NCI-H2227 treated with DMSO at 0.1 percent for 48 hours (cell line): ENCODE measurements at regions not wholly inside any gene's neighbourhood (a gene's known extent, or its start where the extent isn't known, plus 50 kb on each side); places are given as distances from the start of the nearest gene placed in this dataset.
"Not testable (repeated sequence)": the region's sequence is repeated elsewhere in the genome, so short reads cannot be mapped to it uniquely, and the experiment has no call there.

Source experiments
- DNase-seq: peaks from one replicate; lab custom pipeline; 2025; lab: John Stamatoyannopoulos, UW

- no peak for DNase-seq
These were observed 158.6 kb downstream of the SAMD5 start for GRCh38 chr6:147667082-147667481.

GRCh38 chr6:147674099-147674498 is 165.6 kb downstream of the SAMD5 start:
- no peak for DNase-seq

GRCh38 chr6:147674794-147675193 is 166.3 kb downstream of the SAMD5 start:
- DNase-seq = no peak

- DNase-seq = no peak
These were observed 166.8 kb downstream of the SAMD5 start for GRCh38 chr6:147675281-147675680.

DNA sequence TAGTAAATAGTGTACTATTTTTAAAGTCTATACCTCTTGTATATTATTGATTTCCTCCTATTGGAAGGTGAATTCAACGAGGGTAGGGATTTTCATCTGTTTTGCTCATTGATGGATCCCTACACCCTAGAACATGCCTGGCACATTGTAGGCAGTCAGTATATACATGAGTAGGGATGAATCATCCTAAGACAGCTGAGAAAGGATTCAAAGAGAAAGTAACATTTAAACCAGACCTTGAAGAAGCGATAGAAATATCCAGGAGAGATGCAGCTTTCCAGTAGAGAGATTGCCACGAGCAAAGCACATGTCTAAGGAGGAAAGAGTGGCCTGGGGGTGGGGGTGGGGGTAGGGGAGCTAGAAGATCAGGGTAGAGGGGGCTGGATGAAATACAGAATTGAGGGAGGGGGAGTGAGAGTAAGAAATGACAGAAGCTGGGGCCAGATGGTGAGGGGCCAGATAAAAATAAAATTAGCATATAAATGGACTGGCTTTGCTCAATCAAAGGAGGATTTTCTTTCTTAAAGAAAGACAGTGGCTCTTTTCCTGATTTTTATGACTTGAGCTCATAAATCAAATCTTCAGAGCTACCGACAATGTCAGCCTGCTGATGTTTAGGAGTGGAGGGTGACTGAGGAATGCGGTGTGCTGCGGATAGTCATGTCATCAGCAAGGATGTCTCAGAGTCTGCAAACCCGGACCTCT is 168.2 kb downstream of the SAMD5 start:
- DNase-seq = no peak

GRCh38 chr6:147677647-147678046 is 169.2 kb downstream of the SAMD5 start:
- no peak for DNase-seq

DNA sequence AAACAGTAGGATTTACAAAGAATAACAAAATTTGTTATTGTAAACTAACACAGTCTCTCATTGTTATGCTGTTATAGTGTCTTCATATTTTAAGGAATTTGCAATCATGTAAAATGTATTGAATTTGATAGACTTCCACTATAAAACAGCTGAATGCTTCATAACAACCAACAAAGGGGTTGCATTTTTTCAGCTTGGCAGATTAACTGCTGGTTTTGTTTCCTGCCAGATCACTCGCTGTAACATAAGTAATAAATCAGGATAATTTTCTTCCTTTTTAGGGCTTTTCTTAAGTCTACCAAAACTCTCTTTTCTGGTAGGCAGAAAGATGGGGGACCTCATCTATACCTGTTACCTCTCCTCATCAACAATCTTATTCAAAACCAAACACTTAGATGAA is 169.8 kb downstream of the SAMD5 start:
- DNase-seq = no peak

DNA sequence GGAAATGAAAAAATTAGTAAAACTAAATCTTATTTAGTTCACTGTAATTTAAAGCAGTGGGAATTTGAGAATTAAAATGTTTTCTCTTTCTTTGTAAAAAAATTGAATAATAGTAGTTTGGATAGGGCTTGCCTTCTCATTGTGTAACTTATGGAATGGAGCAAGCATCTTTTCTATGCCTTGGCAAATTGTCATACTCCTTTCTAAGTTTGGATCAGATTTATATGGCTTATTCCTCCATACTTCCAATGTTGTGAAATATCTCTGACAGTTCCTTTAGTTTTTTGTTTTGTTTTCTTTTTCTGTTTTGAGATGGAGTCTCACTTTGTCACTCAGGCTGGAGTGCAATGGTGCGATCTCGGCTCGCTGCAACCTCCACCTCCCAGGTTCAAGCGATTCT is 176.4 kb downstream of the SAMD5 start:
- DNase-seq = no peak

DNA sequence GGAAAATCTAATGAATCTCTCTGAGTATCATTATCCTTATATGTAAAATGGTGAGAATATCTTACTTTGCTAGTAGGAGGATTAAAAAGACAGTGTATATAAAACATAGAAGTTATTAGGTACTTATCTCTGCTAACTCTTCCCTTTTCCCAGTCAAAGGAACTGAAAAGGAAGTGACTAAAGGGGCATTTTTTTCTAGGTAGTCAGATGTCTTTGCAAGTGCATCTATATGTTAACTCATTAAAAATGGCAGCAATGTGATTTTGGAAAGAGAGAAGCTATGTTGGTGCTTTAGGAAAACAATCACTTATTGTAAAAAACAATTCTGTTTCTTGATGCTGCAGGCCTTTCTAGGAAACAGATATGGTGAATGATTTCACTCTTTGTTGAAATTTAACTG is 180.9 kb downstream of the SAMD5 start:
- DNase-seq = no peak

- no peak for DNase-seq
These were observed 183.0 kb downstream of the SAMD5 start for GRCh38 chr6:147691446-147691845.

DNA sequence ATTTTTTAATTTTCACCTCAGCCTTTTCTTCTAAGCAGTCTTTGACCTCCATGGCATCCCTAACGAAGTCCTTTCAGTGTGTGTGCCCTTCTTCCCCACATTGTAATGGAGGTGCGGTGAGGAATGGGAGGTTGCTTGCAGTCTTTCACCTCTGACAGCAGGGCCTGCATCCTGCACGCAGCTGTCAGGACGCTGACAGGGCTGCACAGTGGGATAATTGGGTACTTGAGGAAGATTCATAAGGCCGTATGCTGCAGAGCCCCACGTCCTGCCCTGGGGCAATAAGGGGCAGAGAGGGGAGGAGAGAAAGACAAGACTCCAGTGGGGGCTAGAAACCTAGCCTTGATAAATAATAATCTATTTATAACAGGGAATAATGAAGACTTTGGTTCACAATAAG is 184.7 kb downstream of the SAMD5 start:
- peak; percentile 59 for DNase-seq

DNA sequence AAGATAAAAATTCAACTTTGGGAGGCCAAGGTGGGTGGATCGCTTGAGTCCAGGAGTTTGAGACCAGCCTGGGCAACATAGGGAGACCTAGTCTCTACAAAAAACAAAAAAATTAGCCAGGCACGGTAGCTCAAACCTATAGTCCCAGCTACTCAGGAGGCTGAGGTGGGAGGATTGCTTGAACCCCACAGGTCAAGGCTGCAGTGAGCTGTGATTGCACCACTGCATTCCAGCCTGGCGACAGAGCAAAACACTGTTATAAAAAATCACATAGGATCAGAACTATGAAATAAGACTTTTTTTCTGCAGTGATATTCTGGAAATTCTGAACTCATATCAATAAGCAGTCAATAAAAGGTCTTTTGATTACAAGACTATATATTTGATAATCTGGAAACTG is 186.1 kb downstream of the SAMD5 start:
- not testable (repeated sequence) for DNase-seq

DNA sequence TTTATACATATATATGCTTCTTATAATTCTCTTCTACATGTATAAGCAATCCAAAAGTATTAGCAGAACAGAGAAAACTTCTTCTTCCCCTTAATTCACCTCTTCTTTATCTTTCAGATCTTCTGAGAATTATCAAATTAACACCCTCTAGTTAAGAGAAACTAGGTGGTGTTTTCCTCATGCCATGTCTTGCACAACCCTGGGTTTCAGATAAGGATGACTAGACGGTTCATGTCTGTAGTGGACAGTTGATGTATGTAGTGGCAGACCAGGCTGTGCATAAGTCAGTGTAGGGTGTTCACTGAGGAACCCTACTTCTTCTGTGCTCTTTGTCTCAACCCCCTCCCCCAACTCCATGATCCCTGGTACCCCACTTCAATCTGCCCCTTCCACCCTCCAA is 187.3 kb downstream of the SAMD5 start:
- DNase-seq = no peak

DNA sequence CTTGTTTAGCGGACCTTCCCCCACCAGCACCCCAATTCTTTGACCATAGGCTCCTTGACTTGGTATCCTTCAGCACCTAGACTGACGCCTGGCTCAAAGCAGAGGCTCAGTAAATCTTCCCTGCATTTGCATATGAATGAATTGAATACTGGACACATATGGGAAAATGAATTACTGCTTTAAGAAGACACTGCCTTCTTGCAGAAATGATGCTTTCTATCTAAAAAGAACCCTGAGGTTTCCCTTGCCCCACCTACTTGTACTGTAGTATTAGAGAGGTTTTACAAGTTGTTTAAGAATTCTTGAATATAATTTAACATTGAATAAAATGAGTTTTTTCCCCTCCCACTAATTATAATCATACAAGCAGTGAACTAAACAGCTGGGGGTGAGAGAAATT is 190.7 kb downstream of the SAMD5 start:
- DNase-seq = no peak

GRCh38 chr6:147699637-147700036 is 191.1 kb downstream of the SAMD5 start:
- DNase-seq = no peak

- DNase-seq = no peak
These were observed 192.1 kb downstream of the SAMD5 start for GRCh38 chr6:147700436-147701209.

DNA sequence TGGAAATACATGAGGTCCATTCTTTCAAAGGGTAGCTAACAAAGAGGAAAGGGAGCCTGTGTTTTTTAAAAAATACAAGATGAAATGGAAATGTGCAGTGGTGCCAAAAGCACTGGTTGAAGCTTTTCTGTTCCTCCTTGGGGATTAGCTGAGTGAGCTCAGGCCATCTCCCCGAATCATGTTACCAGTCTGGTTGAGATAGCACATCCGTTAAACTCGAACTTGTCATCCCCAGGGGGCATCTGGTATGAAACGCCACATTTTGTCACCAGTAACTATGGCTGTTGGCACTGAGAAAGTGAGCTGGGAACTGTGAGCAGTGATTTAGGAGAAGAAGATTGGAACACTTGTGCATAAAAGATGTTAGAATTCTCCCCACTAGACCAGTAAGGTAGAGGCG is 196.2 kb downstream of the SAMD5 start:
- DNase-seq = no peak

DNA sequence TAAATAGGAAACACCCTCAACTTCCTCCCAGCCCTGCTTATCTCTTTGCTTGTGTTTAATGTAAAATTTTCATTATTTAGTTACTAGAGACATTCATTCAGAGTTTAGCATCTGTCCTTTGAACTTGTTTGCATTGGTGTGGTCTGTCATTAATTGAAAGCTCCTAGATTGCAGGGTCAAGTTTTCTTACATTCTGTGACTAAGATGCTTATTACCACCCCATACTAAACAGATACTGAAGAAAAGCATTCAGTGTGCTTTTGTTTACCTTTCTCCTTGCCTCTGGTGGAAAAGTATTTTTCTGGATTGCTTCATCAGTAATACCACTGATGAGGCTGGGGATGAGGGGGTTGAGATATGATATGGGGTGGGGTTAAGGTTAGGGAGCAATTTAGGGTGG is 199.0 kb downstream of the SAMD5 start:
- no peak for DNase-seq

- DNase-seq = no peak
These were observed 199.7 kb downstream of the SAMD5 start for GRCh38 chr6:147708170-147708569.

- DNase-seq = no peak
These were observed 201.1 kb downstream of the SAMD5 start for GRCh38 chr6:147709396-147710272.

- DNase-seq = no peak
These were observed 202.4 kb downstream of the SAMD5 start for GRCh38 chr6:147710890-147711289.

DNA sequence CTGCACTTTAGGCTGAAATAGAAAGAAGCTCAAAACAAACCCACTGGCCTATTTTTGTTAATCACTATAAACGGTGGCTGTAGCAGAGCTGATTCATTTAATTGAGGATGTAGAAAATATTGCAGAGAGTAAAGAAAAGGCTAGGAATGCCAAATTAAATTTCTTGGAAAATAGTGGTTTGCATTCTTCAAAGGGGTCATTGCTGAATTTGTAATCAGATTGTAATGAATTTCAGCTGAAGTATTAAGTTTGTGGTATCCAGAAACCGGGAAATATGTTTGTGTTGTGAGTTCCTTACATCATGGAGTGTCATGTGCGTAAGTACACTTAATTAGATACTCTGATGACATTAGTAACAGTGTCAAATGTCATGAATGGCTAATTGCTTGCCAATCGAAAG is 203.0 kb downstream of the SAMD5 start:
- DNase-seq = no peak

DNA sequence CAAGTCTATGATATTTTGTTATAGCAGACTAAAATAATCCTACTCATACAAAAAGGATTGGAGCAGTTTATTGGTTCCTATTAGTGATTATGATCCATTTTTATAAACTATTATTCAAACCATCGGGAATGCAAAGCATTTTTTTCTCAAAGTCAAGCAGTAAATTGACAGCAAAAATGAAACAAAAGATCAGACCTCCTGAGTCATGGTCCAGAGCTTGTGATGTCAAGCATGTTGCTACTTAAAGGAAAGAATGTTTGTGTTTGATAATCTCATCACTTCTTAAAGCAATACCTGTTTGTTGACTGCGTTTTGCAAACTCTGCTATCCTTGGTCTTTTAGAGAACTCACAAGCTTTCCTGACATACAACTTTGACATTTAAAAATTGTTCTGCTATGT is 204.4 kb downstream of the SAMD5 start:
- no peak for DNase-seq
